ENCODE measurements at regions not wholly inside any gene's neighbourhood (a gene's known extent, or its start where the extent isn't known, plus 50 kb on each side); places are given as distances from the start of the nearest gene placed in this dataset.

- CTCF ChIA-PET: no interaction called here
- TF ChIP-seq CTCF (IDR thresholded peaks at IDR 0.05; ENCODE audit: insufficient read depth, low read depth, low read length): no peak
- POLR2A ChIA-PET: no interaction called here
- no peak overlapping the region for H3K4me3 ChIP-seq (ENCODE audit: low read depth, low read length)
- no peak for DNase-seq (ENCODE audit: low read depth)
- no peaks in the 10 kb centered on the region for H3K36me3 ChIP-seq (ENCODE audit: control insufficient read depth, insufficient read depth, low read length)
- H3K27me3 ChIP-seq (ENCODE audit: control insufficient read depth, insufficient read depth, low read length): no peaks in the 10 kb centered on the region
Measured at GRCh38 chr3:88209356-88209755, 59.6 kb downstream of the C3orf38 start.

- no peak for TF ChIP-seq CTCF (IDR thresholded peaks at IDR 0.05; ENCODE audit: insufficient read depth, low read depth, low read length)
- ChIA-PET POLR2A (no interaction called here), CTCF (no interaction called here)
- Histone ChIP-seq H3K4me3 (ENCODE audit: low read depth, low read length) (no peak overlapping the region), H3K27me3 (ENCODE audit: control insufficient read depth, insufficient read depth, low read length) (no peaks in the 10 kb centered on the region), H3K36me3 (ENCODE audit: control insufficient read depth, insufficient read depth, low read length) (no peaks in the 10 kb centered on the region)
- DNase-seq (ENCODE audit: low read depth): no peak
Measured at GRCh38 chr3:88211096-88211890, 61.5 kb downstream of the C3orf38 start.

GRCh38 chr3:88219138-88219792 lies 69.5 kb downstream of the C3orf38 start:
- ChIA-PET CTCF (interaction anchor here (0.5 to 1.4 kb wide), 6 partner anchors 11 to 1841 kb away, joined by 3 to 8 read pairs (median 4); no protein-coding TSS in a partner anchor), POLR2A (no interaction called here)
- H3K27me3 ChIP-seq (ENCODE audit: control insufficient read depth, insufficient read depth, low read length): no peaks in the 10 kb centered on the region
- no peak overlapping the region for H3K4me3 ChIP-seq (ENCODE audit: low read depth, low read length)
- H3K36me3 ChIP-seq (ENCODE audit: control insufficient read depth, insufficient read depth, low read length): no peaks in the 10 kb centered on the region
- DNase-seq (ENCODE audit: low read depth): no peak
- TF ChIP-seq CTCF (IDR thresholded peaks at IDR 0.05; ENCODE audit: insufficient read depth, low read depth, low read length): peak; percentile 63

- CTCF ChIA-PET: interaction anchor here (0.8 to 1.2 kb wide), 2 partner anchors 12 to 893 kb away, joined by 3 to 7 read pairs; no protein-coding TSS in a partner anchor
- POLR2A ChIA-PET: no interaction called here
- no peak for TF ChIP-seq CTCF (IDR thresholded peaks at IDR 0.05; ENCODE audit: insufficient read depth, low read depth, low read length)
- no peak overlapping the region for H3K4me3 ChIP-seq (ENCODE audit: low read depth, low read length)
- H3K27me3 ChIP-seq (ENCODE audit: control insufficient read depth, insufficient read depth, low read length): no peaks in the 10 kb centered on the region
- no peak for DNase-seq (ENCODE audit: low read depth)
- no peaks in the 10 kb centered on the region for H3K36me3 ChIP-seq (ENCODE audit: control insufficient read depth, insufficient read depth, low read length)
Measured at GRCh38 chr3:88220126-88220525, 70.4 kb downstream of the C3orf38 start.

GRCh38 chr3:88221726-88222125 lies 72.0 kb downstream of the C3orf38 start:
- CTCF ChIA-PET: no interaction called here
- TF ChIP-seq CTCF (IDR thresholded peaks at IDR 0.05; ENCODE audit: insufficient read depth, low read depth, low read length): no peak
- H3K4me3 ChIP-seq (ENCODE audit: low read depth, low read length): no peak overlapping the region
- POLR2A ChIA-PET: no interaction called here
- DNase-seq (ENCODE audit: low read depth): no peak
- no peaks in the 10 kb centered on the region for H3K27me3 ChIP-seq (ENCODE audit: control insufficient read depth, insufficient read depth, low read length)
- no peaks in the 10 kb centered on the region for H3K36me3 ChIP-seq (ENCODE audit: control insufficient read depth, insufficient read depth, low read length)
